Stomach (tissue), 8 donors: ENCODE measurements at regions not wholly inside any gene's neighbourhood (a gene's known extent, or its start where the extent isn't known, plus 50 kb on each side); places are given as distances from the start of the nearest gene placed in this dataset.
A peak's percentile ranks its signal among the peaks of the same experiment; 100 is the strongest.

ENCODE experiments used
- DNase-seq, 2 donors: peaks; one replicate each; pipeline versions ENCODE4 v3.0.0 to v3.0.0-alpha.2; 2013 to 2019
- H3K27ac ChIP-seq, 5 donors: fragments of 200-600 bp in 4 of 5; sonication (generic) in 4 of 5; one replicate each; pipeline ENCODE4 v1.5.1; 2013 to 2019; ENCODE audit warnings: mild to moderate bottlenecking in 1 of 5, moderate library complexity in 1 of 5
- H3K27me3 ChIP-seq, 3 donors: fragments of 200-600 bp; sonication (generic); one replicate each; pipeline ENCODE4 v1.5.1; 2017 to 2019; ENCODE audit warnings: mixed run types in 1 of 3
- H3K36me3 ChIP-seq, 4 donors: fragments of 200-600 bp; sonication (generic); 1 replicate in 3 of 4; 2 replicates in 1 of 4; pipeline ENCODE4 v1.5.1; 2016 to 2019
- H3K4me1 ChIP-seq, 4 donors: fragments of 200-600 bp; sonication (generic); one replicate each; pipeline ENCODE4 v1.5.1; 2016 to 2019
- H3K4me3 ChIP-seq, 4 donors: fragments of 200-600 bp; sonication (generic) in 3 of 4; one replicate each; pipeline ENCODE4 v1.5.1; 2016 to 2019; ENCODE audit warnings: mild to moderate bottlenecking in 1 of 4
- H3K9me3 ChIP-seq, 4 donors: fragments of 200-600 bp; sonication (generic); one replicate each; pipeline ENCODE4 v1.5.1; 2016 to 2019
- CTCF ChIP-seq, 7 experiments: fragments of 450-650 bp in 4 of 7; fragments of 200-600 bp in 3 of 7; sonication (generic) in 3 of 7; IDR thresholded peaks; one replicate each; pipeline ENCODE4 v1.5.1; 2016 to 2019; ENCODE audit warnings: antibody characterized with exemption in 7 of 7, control low read depth in 2 of 7, mild to moderate bottlenecking in 1 of 7
- EP300 ChIP-seq: sonication (generic); formaldehyde crosslinking; IDR thresholded peaks from one replicate; pipeline ENCODE4 v1.6.1; 2017; ENCODE audit warnings: antibody characterized with exemption
- POLR2A ChIP-seq, 4 donors: fragments of 450-650 bp; IDR thresholded peaks; one replicate each; pipeline ENCODE4 v1.6.1; 2016; ENCODE audit warnings: antibody characterized with exemption in 4 of 4, control low read depth in 2 of 4, mild to moderate bottlenecking in 1 of 4, moderate library complexity in 1 of 4
- POLR2AphosphoS5 ChIP-seq, 3 donors: sonication (generic); formaldehyde crosslinking; IDR thresholded peaks; one replicate each; pipeline ENCODE4 v1.6.1; 2016; ENCODE audit warnings: antibody characterized with exemption in 3 of 3
- WGBS, 5 donors: extraction: QIAGEN DNeasy Blood & Tissue Kit in 3 of 5; methylation state at CpG; one replicate each; pipeline versions ENCODE4 v1.1.5 to v1.1.7; 2013 to 2018; 5-methylcytosine and 5-hydroxymethylcytosine counted together
- intact Hi-C: fragments of 100-400 bp; cut with DNase I; formaldehyde crosslinking; loops from one replicate; pipeline ENCODE4 v1.15.1; 2023; ENCODE audit warnings: low total_unique reads
- donor health status: healthy with polysubstance abuse.
- donor health status: Bipolar disorder and iron deficiency.
- donor health status: healthy.

- Histone ChIP-seq H3K9me3 (no peaks in the 10 kb centered on the region), H3K36me3 (no peaks in the 10 kb centered on the region), H3K4me1 (peaks cover 0 to 9% (median 2%) of the 10 kb centered on the region in 4 donors), H3K27me3 (no peaks in the 10 kb centered on the region), H3K4me3 (no peak overlapping the region), H3K27ac (no peak overlapping the region)
- TF ChIP-seq POLR2AphosphoS5 (IDR thresholded peaks at IDR 0.05) (no peak), CTCF (IDR thresholded peaks at IDR 0.05) (no peak), EP300 (no peak), POLR2A (IDR thresholded peaks at IDR 0.05) (no peak)
- intact Hi-C loops = no loop called here
- DNase-seq = no peak
These were observed 147.3 kb upstream of the DLX2 start for GRCh38 chr2:172249986-172250385.

- peaks cover 0 to 9% (median 2%) of the 10 kb centered on the region in 4 donors for H3K4me1 ChIP-seq
- TF ChIP-seq POLR2AphosphoS5 (IDR thresholded peaks at IDR 0.05) (no peak), POLR2A (IDR thresholded peaks at IDR 0.05) (no peak), CTCF (IDR thresholded peaks at IDR 0.05) (no peak), EP300 (no peak)
- DNase-seq = no peak
- peak overlapping the region in 4 of 5 donors; percentile 30 to 52 (median 48) for H3K27ac ChIP-seq
- no peaks in the 10 kb centered on the region for H3K27me3 ChIP-seq
- no peaks in the 10 kb centered on the region for H3K36me3 ChIP-seq
- WGBS, 5 donors = 57 to 66% (median 61%) methylated on average over 3 of the region's 3 CpGs
- intact Hi-C loops = no loop called here
- no peak overlapping the region for H3K4me3 ChIP-seq
- no peaks in the 10 kb centered on the region for H3K9me3 ChIP-seq
These were observed 148.5 kb upstream of the DLX2 start for GRCh38 chr2:172251231-172251630.

GRCh38 chr2:172252154-172252553, 149.5 kb upstream of the DLX2 start:
- TF ChIP-seq POLR2AphosphoS5 (IDR thresholded peaks at IDR 0.05) (no peak), POLR2A (IDR thresholded peaks at IDR 0.05) (no peak), CTCF (IDR thresholded peaks at IDR 0.05) (no peak), EP300 (no peak)
- 78 to 100% (median 85%) methylated on average over 7 to 12 of the region's 12 CpGs for WGBS, 5 donors
- Histone ChIP-seq H3K4me3 (no peak overlapping the region), H3K27ac (peak overlapping the region in 4 of 5 donors; percentile 30 to 52 (median 48)), H3K4me1 (peaks cover 0 to 9% (median 2%) of the 10 kb centered on the region in 4 donors), H3K9me3 (no peaks in the 10 kb centered on the region), H3K36me3 (no peaks in the 10 kb centered on the region), H3K27me3 (no peaks in the 10 kb centered on the region)
- intact Hi-C loops = no loop called here
- DNase-seq = peak in 1 of 2 donors; percentile 54

GRCh38 chr2:172253190-172254052, 150.7 kb upstream of the DLX2 start:
- peak overlapping the region in 4 of 5 donors; percentile 25 to 44 (median 38) for H3K27ac ChIP-seq
- no peaks in the 10 kb centered on the region for H3K36me3 ChIP-seq
- peak; percentile 50 to 79 for DNase-seq
- intact Hi-C loops = no loop called here
- WGBS, 5 donors = 61 to 73% (median 66%) methylated on average over 16 of the region's 16 CpGs
- H3K27me3 ChIP-seq = no peaks in the 10 kb centered on the region
- H3K4me3 ChIP-seq = no peak overlapping the region
- H3K9me3 ChIP-seq = no peaks in the 10 kb centered on the region
- peaks cover 0 to 9% (median 2%) of the 10 kb centered on the region in 4 donors for H3K4me1 ChIP-seq
- TF ChIP-seq POLR2A (IDR thresholded peaks at IDR 0.05) (no peak), EP300 (no peak), POLR2AphosphoS5 (IDR thresholded peaks at IDR 0.05) (peak in 2 of 3 donors; percentile 67 to 78), CTCF (IDR thresholded peaks at IDR 0.05) (no peak)
